ENCODE measurements at regions not wholly inside any gene's neighbourhood (a gene's known extent, or its start where the extent isn't known, plus 50 kb on each side); places are given as distances from the start of the nearest gene placed in this dataset.

DNA sequence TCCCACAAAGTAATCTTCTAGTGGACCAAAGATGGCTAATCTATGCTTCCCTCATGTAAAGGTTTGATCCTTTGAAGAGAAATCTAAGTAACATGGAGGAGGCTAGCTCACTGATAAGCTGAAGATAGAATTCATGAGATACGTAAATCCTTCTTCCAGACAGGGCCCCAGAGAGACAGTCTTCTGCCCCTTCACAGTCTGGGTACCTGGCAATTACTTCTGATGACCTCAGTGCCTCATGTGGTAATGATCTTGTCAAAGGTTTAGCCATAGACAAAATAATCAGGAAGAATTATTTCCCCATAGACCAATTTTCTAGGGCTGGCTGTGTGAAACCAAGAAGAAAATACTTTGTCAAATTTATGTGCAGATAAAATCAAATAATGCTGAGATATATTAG lies 495.8 kb downstream of the METTL4 start:
- DNase-seq (ENCODE audit: missing footprints), result no peak
- intact Hi-C loops (cut with DNase I), result no loop called here
- no peak for ATAC-seq

DNA sequence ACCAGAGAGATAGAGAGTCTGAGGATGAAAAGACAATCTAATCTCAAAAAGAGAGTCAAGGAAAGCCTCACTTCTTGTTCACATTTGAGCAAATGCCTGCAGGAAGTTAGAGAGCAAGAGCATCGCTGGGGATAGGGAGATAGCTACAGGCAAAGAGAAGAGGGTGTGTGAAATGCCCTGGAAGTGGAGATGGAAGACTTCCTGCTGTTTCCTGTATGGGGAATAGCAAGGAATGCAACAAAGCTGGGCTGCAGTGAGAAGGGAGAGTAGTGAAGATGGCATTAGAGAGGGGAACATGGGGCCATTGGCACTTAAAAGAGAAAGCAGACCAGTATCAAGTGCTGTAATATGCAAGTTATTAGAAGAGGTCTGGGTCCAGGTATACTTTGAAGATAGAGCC lies 488.6 kb downstream of the METTL4 start:
- intact Hi-C loops (cut with DNase I), result loop anchor here (5.0 kb wide), 1 partner anchor 495 kb away; no protein-coding TSS in a partner anchor
- ATAC-seq (no peak), DNase-seq (ENCODE audit: missing footprints) (no peak)

DNA sequence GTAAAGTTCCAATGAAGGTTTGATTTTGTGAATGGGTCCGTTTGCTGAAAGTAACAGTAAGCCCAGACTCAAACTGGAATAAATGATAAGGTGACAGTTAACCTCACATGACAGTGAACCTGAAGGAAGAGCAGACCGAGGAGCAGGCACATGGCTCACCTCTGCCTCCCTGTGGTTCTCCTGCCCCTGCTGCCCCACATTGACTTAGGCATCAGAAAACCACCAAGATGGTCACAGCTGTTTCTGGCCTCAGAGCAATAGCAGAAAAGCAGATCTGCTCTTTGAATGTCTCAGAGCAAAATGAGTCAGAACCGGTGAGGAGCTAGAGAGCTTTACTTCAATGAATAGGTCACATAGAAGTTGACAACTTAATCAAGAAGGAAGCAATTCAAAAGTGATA lies 487.6 kb downstream of the METTL4 start:
- DNase-seq (ENCODE audit: missing footprints) (no peak), ATAC-seq (no peak)
- intact Hi-C loops (cut with DNase I), result loop anchor here (5.0 kb wide), 1 partner anchor 496 kb away; no protein-coding TSS in a partner anchor

- intact Hi-C loops (cut with DNase I), result loop anchor here (5.0 kb wide), 1 partner anchor 74 kb away; no protein-coding TSS in a partner anchor
- ATAC-seq, result no peak
- DNase-seq (ENCODE audit: missing footprints), result no peak
These were observed 484.9 kb downstream of the METTL4 start for GRCh38 chr18:2086439-2086838.

- ATAC-seq, result peak; percentile 96
- intact Hi-C loops (cut with DNase I), result loop anchor here (5.0 kb wide), 1 partner anchor 76 kb away; no protein-coding TSS in a partner anchor
These were observed 483.2 kb downstream of the METTL4 start for GRCh38 chr18:2087877-2088673.

GRCh38 chr18:2089396-2089795 lies 481.9 kb downstream of the METTL4 start:
- DNase-seq (ENCODE audit: missing footprints), result no peak
- intact Hi-C loops (cut with DNase I), result loop anchor here (5.0 kb wide), 1 partner anchor 77 kb away; no protein-coding TSS in a partner anchor
- ATAC-seq, result no peak

More at GRCh38 chr18:2087877-2088673, 483.2 kb downstream of the METTL4 start:
- DNase-seq (ENCODE audit: missing footprints), result peak; percentile 81

DNA sequence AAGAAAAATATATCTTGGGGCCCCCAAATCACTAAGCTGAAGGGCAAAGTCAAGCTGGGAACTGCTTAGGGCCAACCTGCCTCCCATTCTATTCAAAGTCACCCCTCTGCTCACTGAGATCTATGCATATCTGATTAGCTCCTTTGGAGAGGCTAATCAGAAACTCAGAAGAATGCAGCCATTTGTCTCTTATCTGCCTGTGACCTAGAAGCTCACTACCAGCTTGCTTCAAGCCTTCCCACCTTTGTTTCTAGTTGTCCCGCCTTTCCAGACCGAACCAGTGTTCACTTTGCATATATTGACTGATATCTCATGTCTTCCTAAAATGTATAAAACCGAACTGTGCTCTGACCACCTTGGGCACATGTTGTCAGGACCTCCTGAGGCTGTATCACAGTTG lies 479.4 kb downstream of the METTL4 start:
- ATAC-seq (no peak), DNase-seq (ENCODE audit: missing footprints) (no peak)
- intact Hi-C loops (cut with DNase I), result no loop called here

GRCh38 chr18:2096551-2096950 lies 474.8 kb downstream of the METTL4 start:
- ATAC-seq, result no peak

GRCh38 chr18:2100694-2101213 lies 470.6 kb downstream of the METTL4 start:
- ATAC-seq (no peak), DNase-seq (ENCODE audit: missing footprints) (no peak)
- intact Hi-C loops (cut with DNase I), result no loop called here

More at GRCh38 chr18:2096551-2096950, 474.8 kb downstream of the METTL4 start:
- intact Hi-C loops (cut with DNase I), result no loop called here
- no peak for DNase-seq (ENCODE audit: missing footprints)

DNA sequence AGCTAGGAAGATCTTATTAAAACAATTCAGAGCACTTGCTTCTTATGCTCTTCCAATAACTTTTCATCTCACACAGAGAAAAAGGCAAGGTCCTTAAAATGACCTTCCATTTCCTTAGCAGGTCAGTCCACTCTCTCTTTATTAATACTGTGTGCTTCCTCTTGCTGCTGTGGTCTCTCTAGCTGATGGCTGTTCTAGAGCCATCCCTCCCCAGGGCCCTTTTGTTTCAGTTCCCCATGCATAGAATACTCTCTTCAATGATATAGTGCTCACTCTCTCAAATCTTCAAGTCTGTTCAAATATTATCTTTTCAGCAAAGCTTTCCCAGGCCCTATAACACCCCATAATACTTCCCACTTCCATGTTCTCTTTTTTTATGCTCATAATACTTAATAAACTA lies 469.3 kb downstream of the METTL4 start:
- ATAC-seq (no peak), DNase-seq (ENCODE audit: missing footprints) (no peak)
- intact Hi-C loops (cut with DNase I), result no loop called here

DNA sequence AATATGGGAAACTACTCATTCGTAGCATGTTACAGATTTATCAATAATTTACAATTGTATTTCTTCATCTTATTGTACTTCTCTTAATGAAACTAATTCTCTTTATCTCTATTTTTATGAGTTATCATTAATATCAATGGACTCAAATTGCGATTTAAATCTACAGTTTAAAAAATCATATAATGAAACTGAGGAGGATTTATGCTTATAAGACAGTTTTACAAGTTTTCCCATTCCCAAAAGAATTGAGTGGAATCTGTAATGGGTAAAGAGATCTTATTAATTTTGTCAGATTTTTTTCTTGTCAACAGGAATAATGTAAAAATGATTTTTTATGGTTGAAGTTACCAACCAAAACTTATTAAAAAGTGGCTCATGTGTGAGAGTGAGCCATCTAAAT lies 468.0 kb downstream of the METTL4 start:
- no peak for DNase-seq (ENCODE audit: missing footprints)
- intact Hi-C loops (cut with DNase I), result no loop called here
- ATAC-seq, result no peak

DNA sequence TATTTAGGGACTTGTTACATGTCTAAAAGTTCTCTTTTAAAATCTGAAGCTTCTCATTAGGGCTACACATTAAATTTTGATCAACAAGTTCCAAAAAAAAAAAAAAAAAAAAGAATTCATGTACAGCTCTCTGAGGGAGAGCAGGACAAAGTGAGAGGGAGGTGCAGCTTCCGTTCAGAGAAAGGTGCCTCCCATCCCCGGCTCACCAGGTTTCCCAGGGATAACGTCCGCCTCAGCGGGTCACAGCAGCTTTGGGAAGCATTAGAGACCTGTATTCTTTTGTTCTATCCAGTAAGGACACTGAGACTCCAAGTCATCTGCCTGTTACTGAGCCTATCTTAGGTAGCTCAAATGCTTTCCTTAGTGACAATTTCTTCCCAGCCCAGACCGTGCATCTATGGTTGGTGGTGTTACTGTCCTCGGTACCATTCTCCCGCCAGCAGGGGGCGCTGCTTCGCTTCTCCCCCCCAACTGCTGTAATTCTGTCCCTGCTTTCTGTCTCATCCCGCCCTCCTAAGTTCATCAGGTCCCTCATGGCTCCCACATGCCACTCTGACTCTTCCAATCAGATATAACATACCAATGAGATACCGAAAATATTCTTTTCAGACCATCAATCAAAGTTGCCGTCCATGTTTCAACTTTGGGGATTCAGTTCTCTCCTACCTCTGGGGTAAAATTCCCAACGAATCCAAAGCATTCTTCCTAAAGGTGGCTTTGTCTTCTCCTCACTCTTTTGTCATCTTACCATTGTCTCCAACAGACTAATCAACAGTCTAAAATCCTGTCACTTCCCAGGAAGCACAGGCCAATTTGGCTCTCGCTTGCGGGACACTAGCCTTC lies 466.5 kb downstream of the METTL4 start:
- DNase-seq (ENCODE audit: missing footprints), result no peak
- intact Hi-C loops (cut with DNase I), result loop anchor here (2.0 to 5.0 kb wide), 2 partner anchors 120 to 442 kb away; no protein-coding TSS in a partner anchor

GRCh38 chr18:2108591-2108990 lies 462.7 kb downstream of the METTL4 start:
- DNase-seq (ENCODE audit: missing footprints), result no peak
- no peak for ATAC-seq
- intact Hi-C loops (cut with DNase I), result loop anchor here (5.0 kb wide), 1 partner anchor 439 kb away; no protein-coding TSS in a partner anchor

More for the DNA sequence above, 466.5 kb downstream of the METTL4 start:
- peak; percentile 57 for ATAC-seq

DNA sequence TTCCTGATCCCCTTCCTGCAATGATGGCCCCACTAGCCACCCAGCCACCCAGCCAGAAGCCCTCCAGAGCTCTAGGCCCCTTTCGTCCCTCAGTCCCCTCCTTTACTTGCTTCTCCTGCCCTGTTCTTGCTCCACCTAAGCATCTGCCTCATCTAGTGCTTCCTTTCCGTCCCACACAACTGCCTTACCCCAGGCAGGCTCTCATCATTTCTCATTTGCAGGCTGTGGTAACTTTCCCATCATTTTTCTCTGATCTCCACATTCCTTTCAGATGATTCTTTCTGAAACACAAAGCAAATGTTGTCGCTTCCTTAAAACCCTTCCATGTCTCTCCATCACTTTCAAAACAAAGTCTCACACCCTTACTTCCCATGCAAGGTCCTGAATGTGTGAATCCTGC lies 459.8 kb downstream of the METTL4 start:
- no peak for ATAC-seq

GRCh38 chr18:2112435-2113045 lies 458.8 kb downstream of the METTL4 start:
- ATAC-seq, result no peak
- DNase-seq (ENCODE audit: missing footprints), result no peak
- intact Hi-C loops (cut with DNase I), result no loop called here

More for the DNA sequence above, 459.8 kb downstream of the METTL4 start:
- no peak for DNase-seq (ENCODE audit: missing footprints)
- intact Hi-C loops (cut with DNase I), result no loop called here

GRCh38 chr18:2114289-2114688 lies 457.0 kb downstream of the METTL4 start:
- ATAC-seq, result no peak
- intact Hi-C loops (cut with DNase I), result no loop called here
- DNase-seq (ENCODE audit: missing footprints), result no peak

DNA sequence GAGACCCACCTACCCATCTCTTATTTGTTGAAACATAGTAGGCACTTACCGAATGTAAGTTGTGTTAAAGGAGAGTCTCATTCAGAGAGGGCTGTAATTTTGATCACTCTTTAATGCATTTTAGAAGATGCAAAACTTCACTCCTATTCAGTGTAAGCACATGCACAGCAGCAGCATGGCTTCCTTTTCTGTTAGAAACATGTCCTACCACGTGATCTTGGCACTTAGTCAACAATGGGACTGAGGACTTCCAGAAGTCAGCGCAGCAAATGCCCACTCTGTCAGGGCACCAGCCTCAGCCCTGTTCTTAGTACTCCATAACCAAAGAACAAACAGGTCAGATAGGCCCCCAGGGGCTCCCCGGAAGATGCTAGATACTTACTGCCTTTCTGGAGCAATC lies 456.5 kb downstream of the METTL4 start:
- no peak for ATAC-seq
- intact Hi-C loops (cut with DNase I), result no loop called here
- DNase-seq (ENCODE audit: missing footprints), result no peak

DNA sequence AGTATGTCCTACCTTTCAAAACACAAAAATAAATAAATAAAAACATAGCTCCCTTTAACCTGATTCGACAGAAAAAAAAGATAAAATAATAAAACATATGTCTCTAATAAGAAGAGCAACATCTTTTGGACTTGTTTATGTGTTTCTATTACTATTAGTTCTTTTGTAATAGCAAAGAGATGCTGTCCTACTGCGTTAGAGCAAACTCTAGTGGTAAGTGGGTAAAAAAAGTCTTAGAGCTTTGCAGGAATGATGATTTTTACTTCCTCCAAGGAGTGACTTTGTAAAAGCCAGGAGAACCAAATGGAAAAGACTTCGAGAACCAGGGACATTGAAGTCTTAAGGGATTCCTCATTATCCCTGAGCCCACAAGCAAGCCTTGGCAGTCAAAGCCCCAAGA lies 450.1 kb downstream of the METTL4 start:
- ATAC-seq, result no peak
- intact Hi-C loops (cut with DNase I), result no loop called here
- DNase-seq (ENCODE audit: missing footprints), result no peak

DNA sequence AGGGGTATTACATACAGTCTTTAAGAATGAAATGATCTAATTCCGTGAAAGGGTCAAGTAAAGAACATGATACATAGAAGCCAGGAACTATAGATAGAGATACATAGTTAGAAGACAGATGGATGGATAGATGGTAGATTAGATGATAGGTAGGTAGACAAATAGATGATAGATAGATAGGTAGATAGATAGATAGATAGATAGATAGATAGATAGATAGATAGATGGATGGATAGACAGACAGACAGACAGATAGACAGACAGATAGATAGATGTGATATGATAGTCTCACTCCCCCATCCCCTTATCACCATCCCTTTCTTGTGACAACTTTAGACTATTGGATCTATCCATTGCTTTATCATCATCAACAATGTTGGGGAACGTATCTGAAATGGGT lies 448.2 kb downstream of the METTL4 start:
- intact Hi-C loops (cut with DNase I), result no loop called here
- no peak for ATAC-seq
- no peak for DNase-seq (ENCODE audit: missing footprints)
